GM18858 (cell line): ENCODE measurements at regions not wholly inside any gene's neighbourhood (a gene's known extent, or its start where the extent isn't known, plus 50 kb on each side); places are given as distances from the start of the nearest gene placed in this dataset.
"Not testable (repeated sequence)": the region's sequence is repeated elsewhere in the genome, so short reads cannot be mapped to it uniquely, and the experiment has no call there.

Source experiments
- ATAC-seq: cut with Tn5 transposase; IDR thresholded peaks from one replicate; pipeline ENCODE4 v1.9.1; 2021; ENCODE audit not compliant: unreplicated experiment

DNA sequence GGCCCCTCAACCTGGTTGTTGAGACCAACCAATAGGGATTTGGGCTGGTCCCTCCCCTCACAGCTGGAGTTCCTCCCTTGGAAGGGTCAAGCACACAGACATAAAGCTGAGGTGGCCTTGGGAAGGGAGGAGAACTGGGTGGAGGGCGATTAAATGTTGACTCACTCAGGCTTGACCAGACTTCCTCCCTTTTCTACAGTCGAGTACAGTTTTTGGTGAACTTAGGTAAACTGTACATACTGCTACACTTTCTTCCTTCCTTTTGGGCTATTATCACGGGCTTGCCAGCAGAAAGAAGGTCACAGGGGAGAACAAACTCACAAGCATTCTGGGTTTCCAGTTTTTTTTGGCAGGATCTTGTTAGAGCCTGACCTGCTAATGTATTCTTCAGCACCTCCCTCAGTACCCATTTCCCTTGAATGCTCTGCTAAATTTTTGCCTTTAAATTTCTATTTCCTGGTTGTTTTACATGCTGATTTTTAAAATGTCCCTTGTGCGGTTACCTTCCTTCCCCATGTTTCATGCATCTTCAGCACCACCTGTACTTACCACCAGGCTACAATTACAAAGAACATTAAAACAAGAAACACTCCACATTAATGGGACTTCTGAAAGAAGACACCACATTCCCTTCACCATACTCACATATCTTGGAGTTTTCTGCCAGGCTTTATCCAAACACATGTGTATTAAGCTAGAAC is 135.2 kb upstream of the RASGEF1B start:
- ATAC-seq: no peak

DNA sequence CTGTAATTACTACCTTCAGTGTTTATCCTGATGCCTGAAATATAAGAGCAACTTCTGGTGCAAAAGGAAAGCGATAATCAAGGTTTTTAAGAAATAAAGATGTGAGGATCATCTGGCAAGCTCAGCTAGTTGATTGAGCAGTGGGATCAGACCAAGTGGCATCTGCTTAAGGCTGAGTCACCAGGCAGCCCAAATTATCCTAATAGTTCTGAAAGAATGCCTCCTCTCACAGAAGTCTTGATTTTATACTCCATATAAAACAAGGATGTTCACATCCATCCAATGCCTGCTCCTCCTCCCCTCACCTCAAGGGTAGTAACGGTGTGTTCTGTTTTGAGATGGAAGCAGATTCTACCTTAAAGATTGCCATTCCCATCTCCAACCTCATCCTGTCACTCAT is 134.5 kb upstream of the RASGEF1B start:
- no peak for ATAC-seq

DNA sequence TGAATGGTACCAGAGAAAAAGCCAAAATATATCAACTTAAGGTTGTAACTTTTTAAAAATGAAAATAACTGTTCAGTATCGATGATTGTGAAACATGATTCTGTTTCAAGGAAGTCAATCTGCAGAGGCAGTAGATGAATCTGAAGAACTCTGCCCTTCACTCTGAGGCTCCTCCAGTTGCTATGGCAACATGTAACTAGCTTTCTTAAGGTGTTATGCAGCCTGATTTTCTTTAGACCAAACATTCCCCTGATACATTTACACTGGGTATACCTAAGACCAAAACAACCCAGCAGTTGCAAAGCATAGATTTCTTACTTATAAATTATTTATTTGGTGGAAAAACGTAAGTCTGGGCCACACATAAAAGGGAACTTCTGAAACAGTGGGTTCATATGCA is 133.6 kb upstream of the RASGEF1B start:
- ATAC-seq: no peak

DNA sequence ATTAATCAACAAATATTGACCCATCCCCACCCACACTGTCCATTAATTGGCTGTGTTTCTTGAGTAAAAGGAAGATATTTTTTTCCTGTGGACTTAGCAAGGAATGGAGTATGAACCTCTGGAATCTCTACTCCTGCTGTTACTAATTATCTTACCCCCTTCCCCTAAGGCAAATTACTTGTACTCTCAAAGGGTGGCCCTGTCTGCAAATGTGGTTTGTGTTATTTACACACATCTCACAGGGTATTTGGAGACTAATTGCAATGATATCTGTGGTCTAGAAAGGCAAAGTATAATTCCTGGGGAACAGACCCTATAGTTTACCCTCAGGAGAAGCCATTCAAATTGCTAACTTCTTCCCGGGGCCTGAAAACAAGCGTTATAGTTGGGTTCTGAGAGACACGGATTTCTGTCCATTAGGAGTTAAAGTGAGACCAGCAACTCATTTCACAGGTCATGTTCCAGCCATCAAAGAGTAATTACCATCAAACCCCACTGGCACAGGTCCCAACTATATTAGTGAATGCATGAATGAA is 133.0 kb upstream of the RASGEF1B start:
- no peak for ATAC-seq

DNA sequence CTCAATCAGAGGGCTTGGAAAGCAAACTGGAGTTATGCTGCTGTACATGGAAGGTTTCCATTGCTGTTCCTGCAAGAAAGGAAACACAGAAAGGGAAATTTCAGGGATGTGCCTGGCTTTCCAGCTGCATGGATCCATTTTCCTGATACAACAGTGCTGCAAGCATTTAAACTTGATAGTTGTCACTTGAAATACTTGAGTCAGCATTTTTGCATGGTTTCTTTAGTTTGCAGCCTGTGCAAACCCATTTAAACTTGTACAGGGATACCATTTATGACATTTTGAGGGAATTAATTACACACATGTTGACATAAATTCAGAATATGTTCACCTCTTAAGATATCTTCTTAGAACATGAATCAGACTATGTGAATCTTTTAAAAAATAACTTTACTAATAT is 131.1 kb upstream of the RASGEF1B start:
- no peak for ATAC-seq

DNA sequence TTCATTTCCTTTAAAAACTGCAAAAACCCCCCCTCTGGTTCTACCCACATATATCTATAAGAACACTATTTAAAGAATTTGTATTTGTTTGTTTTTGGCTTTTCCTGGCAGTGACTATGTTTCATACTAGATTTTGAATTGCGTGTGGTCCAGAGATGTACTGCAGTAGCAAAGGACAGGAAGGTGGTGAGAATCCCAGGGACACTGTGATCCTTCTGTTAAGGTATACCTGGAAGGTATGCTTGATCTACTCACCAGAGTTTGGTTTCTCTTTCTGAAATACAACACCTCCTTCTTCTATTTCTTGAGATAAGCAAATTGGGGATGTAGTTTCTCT is 129.6 kb upstream of the RASGEF1B start:
- ATAC-seq: no peak

DNA sequence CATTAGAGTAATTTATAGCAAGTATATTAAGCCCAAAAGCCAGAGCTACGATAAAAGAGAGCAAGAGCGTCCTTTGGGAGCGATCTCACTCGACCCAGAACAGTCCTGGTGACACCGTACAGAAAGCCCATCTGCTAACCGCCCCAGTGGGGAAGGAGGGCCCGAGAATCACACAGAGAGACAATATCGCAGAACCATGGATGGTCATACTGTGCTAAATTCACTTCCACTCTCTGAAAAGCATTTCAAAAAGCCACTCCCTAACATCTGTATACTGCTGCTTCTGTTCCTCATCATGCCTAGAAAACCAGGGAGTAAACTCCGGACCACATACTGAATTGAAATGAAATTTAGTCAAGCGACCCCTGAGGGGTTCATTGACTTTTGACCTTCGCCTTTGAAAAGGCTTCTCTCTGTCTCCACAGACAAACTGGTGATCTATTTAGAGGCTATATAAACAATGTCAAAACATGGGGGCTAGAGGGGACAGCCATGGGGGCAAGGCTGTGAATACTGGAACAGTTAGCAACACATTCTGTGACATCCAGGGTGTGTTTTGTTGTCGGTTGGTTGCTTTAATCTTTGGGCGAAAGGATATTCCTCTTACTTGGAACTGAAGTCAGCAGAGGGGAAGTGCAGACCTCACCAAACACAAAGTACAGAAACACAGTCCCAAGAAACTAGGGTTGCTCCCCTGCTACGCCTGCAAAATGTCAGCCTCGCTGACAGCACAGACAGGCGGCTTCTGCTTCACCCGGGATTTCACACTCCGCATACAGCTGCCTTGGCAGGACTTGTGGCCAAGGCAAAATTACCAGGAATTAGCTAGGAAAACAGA is 129.0 kb upstream of the RASGEF1B start:
- no peak for ATAC-seq

DNA sequence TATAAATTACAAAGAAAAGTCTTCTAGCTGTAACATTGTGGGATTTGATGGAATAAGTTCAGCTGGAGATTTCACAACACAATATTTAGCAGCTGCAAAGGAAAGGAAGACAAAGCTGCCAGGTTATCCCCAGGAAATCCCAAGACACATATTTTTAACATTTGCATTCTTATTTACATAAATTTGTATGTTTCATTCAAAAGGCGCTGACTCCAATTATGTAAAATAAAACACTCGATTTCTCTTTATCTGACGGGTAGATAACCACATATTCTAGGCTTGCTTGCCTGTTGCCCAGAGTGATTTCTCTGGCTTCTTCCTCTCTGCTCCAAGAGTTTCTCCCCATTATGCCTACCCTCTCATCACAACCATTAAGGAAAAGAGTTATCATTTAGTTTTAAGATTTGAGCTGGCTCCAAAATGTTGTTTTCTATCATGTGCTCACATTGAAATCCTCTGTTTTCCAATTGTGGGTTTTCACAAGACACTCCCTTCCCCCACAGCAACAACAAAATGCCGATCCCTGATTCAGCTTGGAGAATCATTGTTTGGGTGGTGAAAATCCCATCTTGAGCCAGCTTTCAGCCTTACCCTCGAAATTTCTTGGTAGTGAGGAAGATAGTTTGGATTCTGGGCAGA is 128.2 kb upstream of the RASGEF1B start:
- ATAC-seq: no peak

DNA sequence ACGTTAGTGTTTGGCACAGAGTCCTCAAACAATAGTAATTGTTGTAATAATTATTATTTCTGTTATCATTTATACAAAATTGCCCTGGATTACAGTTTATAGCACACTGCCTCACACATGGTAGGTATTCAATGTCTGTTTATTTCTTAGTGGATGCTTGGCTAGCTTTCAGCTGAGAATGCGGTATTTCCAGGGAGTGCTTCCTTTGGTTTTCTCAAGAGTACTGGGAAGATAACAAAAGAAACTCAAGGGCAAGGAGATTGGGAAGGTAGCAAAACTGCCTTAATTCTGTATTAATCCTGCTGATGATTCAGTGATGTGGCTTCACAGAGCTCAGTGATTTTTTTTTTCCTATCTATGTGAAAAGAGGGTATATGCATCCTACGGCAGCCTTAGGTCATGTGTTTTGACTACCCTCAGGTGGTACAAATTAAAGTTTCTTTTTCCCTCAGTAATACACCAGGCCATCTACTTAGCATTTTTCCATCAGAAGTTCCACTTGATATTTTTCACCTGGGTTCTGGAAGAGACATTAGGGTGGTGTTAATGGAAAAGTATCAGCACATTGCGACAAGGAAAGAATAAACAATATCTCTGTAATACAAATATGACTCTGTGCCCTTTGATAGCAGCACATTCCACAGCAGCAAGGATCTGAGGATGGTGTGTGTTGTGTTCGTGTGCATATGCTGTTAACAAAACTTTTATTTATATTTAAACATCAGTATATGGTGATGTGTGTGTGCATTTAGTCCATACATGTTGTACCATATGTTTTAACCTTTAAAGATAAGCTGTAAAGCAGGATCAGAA is 124.3 kb upstream of the RASGEF1B start:
- ATAC-seq: no peak

DNA sequence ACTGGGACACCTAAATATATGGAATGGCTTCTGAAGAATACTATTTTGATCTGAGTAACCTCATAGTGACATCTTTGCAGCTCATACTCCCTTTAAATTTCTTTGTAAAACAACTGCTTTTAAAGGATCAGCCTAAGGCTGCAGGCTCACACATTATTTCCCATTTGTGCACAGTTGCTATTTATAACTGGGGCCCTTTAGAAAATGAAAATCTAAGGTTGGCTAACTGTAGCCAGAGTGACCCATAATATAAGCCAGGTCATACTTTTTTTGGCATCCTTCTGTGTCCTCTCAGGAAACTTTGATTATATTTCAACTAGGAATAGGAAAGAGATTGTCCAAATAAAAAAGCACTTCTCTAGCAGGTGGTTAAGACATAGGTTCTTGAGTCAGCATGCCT is 123.6 kb upstream of the RASGEF1B start:
- ATAC-seq: no peak

DNA sequence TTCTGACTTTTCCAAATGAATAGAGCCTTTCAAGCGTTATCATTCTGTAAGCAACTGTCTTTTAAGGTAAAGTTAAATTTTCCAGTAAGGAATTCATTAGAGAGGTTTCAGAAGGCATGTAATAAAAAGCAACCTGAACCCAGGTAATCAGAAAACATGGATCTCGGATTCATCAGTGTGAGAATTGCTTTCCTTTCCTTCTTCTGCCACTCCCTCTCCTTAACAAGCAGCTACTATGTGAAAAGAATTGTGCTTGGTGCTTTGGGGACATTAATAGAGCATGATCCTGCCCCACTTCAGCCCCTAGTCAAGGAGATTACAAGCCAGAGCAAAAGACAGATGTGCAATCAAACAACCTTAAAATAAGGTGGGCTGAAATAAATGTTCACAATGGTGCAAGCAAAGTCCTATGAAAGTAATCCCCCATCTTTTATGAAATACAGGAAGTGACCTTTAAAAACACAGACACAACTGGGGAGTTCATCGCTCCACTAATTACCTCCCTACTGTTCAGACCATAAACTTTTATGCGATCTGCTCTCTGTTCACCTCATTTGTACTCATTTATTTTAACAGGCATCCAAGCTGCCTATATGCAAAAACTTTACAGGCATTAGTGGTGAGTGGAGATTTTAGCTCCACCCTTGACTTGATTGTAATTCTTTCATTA is 122.9 kb upstream of the RASGEF1B start:
- ATAC-seq: no peak

DNA sequence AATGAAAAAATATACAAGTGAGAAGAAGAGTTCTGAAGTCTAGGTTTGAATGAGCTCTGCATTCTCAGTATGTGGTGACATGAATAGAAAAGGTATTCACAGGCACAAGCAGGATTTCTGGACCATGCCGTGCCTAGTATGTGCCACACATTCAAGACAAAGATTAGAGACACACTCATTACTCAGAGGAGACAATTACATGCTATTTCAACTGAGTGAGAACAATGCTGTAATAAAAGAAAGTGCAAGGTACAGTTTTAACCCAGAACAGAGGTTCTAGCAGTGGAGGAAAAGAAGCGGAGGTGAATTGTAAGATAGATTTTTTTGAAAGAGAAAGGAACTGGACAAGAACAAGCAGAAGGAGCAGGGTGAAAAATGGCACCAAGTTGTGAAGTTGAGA is 121.0 kb upstream of the RASGEF1B start:
- no peak for ATAC-seq

DNA sequence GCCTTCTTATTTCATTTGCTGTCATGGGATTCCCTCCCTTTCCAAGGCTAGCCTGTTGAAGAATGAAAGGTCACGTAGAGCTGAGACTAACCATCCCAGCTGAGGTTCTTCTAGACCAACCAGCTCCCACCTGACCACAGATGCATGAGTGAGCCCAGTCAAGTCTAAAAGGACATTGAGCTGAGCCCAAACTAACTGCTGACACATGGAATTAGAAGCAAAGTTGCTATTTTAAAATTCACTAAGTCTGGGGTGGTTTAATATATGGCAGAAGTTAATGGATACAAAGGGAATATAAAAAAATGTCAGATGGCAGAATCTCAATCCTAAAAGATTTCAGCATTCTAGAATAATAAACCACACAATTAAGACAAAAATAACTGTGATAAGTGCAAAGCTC is 118.9 kb upstream of the RASGEF1B start:
- no peak for ATAC-seq

DNA sequence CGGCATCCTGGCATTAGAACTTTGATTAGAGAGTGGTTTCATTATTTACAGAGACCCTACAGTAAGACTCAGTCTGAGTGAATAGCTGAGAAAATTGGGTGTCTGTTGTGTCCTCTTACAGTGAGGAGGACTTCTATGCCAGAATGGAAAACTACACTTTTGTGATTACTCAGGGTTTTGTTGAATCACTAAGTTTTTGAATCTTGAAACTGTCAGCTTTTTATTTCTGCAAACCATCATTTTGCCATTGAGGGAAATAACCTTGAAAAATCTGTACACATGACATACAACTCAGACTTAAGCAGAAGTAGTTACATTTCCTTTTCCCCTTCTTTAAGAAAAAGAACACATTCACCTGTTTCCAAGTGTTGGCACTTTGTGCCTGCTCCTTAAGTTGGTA is 117.6 kb upstream of the RASGEF1B start:
- ATAC-seq: no peak

DNA sequence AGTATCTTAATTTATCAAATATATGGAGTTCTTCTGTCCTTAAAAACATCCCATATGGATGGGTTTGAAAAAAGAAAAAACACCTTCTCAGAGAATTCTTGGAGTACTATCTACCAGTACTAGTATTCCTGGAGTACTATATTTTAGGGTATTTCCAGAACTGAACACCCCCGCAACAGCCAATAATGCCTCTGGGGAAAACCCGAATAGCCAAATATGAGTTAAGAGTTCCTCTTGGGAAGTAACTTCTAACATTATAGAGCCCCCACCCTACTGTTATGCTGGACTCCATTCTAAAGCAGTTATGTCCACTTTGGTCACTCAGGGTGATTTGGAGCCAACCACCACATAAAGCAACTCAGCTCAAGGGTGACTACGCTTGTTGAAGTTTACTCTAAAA is 115.0 kb upstream of the RASGEF1B start:
- no peak for ATAC-seq

DNA sequence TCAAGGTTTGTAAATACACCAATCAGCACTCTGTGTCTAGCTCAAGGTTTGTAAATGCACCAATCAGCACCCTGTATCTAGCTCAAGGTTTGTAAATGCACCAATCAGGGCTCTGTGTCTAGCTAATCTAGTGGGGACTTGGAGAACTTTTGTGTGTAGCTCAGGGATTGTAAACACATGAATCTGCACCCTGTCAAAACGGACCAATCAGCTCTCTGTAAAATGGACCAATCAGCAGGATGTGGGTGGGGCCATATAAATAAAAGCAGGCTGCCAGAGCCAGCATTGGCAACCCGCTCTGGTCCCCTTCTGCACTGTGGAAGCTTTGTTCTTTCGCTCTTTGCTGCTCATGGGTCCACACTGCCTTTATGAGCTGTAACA is 109.3 kb upstream of the RASGEF1B start:
- not testable (repeated sequence) for ATAC-seq

DNA sequence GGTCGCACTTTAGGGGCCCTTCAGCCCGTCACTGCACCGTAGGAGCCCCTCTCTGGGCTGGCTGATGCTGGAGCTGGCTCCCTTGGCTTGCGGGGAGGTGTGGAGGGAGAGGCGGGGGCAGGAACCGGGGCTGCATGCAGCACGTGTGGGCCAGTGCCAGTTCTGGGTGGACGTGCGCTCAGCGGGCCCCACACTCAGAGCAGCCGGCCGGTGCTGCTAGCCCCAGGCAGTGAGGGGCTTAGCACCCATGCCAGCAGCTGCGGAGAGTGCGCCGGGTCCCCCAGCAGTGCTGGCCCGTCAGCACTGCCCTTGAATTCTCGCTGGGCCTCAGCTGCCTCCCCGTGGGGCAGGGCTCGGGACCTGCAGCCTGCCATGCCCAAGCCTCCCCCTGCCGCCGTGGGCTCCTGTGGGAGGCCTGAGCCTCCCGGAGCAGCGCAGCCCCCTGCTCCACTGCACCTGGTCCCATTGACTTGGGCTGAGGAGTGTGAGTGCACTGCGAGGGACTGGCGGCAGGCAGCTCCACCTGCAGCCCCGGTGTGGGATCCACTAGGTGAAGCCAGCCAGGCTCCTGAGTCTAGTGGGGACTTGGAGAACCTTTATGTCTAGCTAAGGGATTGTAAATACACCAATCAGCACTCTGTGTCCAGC is 108.8 kb upstream of the RASGEF1B start:
- ATAC-seq: no peak

DNA sequence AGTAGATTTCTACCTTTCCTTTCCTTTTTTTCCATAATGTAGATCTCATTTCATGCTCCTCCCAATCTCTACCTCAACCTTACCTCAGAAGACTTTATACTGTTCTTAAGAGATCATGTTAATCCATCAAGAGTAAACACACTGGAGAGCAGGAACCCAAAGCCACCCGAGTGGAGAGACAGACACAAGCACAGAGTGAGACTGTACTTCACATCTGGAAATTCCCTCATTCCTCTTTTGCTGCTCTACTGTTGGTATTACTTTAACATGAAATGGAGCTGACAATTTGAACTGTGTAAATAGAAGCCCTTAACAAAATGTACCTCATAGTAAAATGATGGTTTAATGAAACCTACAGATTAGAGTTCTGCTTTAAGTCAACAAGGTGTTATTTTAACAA is 105.7 kb upstream of the RASGEF1B start:
- ATAC-seq: no peak

DNA sequence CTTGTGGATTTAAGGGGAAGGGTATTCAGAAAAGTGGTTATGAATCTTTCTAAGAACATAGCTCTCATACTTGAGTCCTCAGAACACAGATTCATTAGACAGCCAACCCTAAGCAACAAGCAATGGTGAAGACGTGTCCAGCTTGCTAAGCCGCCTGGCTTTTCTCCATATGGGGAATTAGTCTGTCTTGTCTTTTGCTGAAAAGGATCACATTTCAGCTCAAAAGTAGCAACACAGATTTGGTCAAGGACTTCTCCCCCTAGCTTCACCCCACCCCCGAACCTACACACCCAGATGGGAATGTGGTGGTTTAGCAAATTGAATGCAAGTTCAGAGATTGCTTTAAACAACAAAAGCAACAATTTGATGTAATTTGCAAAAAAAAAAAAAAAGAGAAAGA is 103.3 kb upstream of the RASGEF1B start:
- ATAC-seq: no peak

DNA sequence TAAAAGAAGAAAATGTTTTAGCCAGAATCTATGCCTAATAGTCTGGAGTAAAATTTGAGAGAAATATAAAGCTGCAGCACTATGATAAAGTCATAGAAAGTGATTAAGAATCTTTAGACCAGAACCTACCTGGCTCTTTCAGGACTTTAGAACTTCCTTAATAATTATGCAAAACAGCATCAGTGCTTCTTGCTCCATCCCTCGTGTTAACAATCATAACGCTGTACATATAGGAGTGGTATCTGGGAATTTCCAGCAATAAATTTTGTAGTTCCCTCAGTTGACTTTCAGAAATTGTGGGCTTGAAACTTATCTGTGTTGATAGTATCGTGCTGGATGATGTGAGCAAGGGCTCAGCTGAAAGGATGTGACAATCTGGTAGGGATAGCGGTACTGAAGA is 102.1 kb upstream of the RASGEF1B start:
- ATAC-seq: no peak
